Astrocyte of the hippocampus (primary cell): ENCODE measurements at regions not wholly inside any gene's neighbourhood (a gene's known extent, or its start where the extent isn't known, plus 50 kb on each side); places are given as distances from the start of the nearest gene placed in this dataset.
A peak's percentile ranks its signal among the peaks of the same experiment; 100 is the strongest.
"Not testable (repeated sequence)": the region's sequence is repeated elsewhere in the genome, so short reads cannot be mapped to it uniquely, and the experiment has no call there.

ENCODE experiments used
- DNase-seq: peaks from one replicate; pipeline ENCODE4 v3.0.0; 2011; ENCODE audit warnings: low read depth, low spot score

DNA sequence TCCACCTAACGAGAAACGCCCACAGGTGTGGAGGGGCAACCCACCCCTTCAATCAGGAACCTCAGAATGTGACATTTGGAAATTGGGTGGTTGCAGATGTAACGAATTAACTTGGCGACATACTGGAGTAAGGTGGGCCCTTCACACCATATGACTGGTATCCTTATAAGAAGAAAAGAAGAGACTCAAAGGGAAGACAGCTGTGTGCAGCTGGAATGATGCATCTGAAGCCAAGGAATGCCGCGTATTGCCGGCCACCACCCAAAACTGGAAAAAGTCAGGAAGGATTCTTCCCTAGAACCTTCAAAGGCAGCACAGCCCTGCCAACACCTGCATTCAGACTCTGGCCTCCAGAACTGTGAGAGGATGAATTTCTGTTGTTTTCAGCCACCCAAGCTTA, 270.0 kb upstream of the FRG2C start:
- not testable (repeated sequence) for DNase-seq

DNA sequence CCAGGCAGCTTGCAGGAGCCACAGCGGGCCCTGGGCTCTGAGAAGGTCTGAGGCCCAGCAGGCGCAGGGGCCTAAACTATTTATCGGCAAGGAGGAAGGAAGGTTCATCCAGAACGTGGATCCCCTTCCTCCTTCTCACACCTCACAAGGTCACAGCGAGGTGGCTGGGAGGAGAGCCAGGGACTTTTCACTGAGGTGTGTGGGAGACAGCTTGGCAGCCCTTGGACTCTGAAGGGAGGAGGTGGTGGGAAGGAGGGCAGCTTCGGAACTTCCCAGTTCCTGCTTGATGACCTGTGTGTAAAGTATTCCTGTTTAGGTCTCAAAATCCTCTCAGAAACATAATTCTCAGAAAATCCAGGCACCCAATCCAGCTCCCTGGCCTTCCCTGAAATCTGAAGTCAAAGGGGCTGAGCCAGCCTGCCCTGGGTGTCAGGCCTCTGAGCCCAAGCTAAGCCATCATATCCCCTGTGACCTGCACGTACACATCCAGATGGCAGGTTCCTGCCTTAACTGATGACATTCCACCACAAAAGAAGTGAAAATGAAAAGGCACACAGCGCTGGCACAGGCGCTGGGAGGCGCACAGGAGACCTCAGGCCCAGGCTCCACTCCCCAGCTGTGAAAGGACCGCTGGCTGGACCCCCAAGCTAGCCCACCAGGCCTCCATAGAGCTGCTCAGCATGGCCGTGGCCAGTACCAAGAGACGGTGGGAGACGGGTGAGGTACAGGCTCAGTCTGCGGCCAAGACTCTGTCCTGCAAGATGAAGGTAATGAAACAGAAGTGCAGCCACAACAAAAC, 269.4 kb upstream of the FRG2C start:
- DNase-seq: peak; percentile 29

DNA sequence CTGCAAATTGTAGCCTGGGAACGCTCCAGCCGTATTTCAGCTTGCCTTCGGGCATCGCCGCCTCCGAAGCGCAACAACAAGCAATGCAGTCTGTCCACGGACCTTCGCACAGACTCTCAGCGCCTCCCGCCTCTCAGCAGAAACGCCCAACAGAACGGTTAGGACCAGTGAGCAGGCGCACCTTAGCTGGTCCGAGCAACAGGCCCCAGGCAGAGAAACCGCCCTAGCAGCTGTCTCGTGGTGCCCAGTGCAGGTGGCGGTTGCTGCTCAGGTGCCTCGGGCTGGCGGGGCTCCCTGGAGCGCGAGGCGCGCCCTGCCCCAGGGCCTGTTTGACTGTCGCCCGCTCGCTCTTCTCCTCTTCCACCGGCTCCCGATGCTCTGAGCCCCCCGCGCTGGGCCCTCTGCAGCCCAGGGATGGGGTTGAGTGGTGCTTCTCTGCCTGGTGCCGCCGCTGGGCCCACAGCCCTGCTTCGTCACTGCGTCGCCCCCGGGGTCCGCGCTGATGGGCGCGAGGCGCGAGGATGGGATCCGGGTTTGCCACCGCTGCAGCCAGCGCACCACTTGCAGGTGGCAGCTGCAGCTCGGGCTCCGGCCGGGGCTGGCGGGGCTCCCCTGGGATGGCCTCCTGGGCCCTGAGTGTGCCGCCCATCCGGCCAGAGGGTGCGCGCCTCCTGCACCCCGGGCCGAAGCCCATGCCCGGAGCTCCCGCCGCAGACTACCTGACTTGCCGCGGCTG, 268.4 kb upstream of the FRG2C start:
- DNase-seq: peak; percentile 4

DNA sequence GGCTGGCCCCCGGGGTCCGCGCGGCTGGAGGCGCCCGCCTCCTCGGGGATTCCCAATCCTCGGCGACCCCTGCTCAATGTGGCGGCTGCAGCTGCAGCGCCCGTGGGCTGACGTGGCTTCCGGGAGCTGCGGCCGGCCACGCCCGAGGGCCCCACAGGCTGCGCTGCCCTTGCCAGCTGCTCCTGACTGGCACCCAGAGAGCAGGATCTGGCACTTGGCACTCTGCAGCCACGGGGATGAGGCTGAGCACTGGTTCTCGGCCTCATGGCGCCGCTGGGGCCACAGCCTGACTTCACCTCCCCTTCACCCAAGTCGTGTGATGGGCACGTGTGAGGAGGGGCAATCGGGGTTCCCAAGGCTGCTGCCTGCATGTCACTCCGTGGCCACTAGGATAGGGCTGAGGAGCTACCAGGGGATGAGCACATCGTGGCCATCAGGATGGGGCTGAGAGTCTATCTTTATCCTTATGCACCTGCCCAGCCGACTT, 267.8 kb upstream of the FRG2C start:
- DNase-seq: no peak

DNA sequence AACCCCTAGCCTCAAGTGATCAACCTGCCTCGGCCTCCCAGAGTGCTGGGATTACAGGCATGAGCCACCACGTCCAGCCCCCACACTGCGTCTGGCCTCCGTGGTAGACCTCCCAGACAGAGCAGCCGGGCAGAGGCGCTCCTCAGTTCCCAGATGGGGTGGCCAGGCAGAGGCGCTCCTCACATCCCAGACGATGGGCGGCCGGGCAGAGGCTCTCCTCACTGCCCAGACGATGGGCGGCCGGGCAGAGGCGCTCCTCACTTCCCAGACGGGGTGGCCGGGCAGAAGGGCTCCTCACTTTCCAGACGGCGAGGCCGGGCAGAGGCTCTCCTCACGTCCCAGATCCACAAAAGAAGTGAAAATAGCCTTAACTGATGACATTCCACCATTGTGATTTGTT, 266.6 kb upstream of the FRG2C start:
- not testable (repeated sequence) for DNase-seq

DNA sequence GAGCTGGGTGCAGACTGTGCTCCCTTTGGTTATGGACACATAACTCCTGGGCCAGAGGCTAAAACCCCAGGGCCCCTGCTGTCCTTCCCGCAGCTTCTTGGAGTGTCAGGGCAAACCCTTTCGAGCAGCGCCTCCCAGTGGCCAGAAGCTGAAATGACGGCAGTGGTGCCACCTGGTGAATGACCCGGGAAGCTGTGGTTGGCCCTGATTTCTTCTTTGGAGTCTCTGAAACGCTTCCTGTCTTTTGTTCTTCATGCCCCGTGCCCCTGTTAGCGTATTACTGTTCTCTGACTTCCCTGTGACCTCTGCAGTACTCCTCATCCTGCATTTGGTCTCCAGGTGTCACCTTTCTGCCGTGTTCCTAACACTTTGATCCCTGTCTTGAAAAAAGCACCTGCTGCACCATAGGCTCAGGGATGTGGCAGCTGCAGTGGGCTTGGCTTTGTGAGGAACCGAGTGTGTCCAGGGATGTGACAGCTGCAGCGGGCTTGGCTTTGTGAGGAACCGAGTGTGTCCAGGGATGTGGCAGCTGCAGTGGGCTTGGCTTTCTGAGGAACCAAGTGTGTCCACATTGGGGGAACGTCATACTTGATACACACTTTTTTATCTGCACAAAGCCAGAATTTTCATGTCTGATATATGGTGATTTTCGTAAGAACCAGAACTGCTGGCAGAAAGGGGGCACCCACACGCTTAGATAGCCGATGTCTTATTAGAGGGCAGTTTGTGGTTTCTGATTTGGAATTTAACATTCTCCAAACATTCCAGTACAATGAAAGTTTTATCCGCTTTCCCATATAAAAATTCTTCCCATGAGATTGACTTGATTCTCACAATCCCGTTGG, 241.8 kb upstream of the FRG2C start:
- not testable (repeated sequence) for DNase-seq

DNA sequence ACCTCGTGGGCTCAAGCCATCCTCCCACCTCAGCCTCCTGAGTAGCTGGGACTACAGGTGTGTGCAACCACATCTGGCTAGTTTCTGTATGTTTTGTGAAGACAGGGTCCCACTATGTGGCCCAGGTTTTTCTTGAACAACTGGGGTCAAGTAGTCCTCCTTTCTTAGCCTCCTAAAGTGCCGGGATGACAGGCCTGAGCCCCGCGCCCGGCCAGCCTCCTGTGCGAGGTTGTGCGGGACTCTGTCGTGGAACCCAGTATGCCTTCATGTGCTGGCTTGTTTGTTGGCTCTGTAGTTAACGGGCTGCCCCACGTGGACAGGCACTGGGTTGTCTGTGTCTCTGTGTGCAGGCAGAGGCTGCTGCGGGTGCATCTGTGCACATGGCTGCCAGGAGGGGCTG, 238.7 kb upstream of the FRG2C start:
- DNase-seq: not testable (repeated sequence)

DNA sequence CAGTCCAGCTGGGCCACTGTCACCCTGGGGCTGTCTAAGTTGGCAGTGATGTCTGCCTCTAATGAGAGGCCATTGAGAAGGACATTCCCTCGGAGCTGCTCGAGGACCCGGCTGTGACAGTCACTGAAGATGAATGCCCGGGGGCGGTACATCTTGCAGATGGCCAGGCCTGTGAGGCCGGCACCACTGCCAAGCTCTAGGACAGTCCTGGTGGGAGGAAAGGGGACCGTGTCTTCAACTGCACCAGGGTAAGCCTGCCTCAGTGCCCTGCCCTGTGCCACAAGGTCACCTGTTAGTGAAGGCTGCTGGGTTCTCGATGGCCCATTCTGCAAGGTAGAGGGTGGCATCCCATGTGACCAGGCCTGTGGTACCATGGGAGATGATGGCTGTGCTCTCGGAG, 236.6 kb upstream of the FRG2C start:
- not testable (repeated sequence) for DNase-seq

DNA sequence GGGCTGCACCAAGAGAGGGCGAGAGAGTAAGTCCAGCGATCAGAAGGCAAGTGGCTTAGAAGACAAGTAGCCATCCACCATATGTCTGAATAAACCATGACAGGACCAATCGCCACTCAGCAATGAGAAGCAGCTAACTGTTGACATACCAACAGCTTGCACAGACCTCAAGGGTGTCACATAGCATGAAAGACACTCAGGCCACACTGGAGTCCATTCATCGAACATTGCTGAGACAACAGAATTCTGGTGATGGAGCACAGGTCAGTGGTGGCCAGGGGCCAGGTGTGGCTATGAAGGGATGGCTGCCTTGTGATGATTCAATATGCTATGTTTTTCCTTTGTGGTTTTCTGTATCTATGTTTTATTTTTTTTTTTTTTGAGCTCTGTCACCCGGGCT, 236.2 kb upstream of the FRG2C start:
- peak; percentile 51 for DNase-seq

DNA sequence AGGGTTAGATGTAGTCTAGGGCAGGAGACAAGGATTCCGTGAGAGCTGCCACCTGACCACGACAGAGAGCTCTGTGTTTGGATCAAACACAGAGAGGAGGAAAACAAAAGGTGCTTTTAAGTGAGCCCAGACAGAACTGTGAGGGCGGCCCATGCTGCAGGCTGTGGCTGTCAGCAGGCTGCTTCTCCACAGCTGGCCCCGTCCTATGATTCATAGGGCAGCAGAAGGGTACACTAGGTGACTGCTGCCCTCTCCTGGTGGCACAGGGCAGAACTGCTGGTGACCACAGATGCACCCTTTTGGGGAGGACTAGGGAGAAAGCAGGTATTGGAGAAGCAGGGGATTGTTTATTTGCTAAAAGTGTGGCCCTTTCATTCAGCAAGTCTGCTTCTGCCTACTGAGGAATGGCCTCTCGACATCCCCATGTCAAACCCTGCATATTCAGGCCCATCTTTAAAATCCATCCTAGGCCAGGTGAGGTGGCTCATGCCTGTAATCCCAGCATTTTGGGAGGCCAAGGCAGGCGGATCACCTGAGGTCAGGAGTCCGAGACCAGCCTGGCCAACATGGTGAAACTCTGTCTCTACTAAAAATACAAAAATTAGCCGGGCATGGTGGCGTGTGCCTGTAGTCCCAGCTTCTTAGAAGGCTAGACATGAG, 234.4 kb upstream of the FRG2C start:
- peak; percentile 89 for DNase-seq

DNA sequence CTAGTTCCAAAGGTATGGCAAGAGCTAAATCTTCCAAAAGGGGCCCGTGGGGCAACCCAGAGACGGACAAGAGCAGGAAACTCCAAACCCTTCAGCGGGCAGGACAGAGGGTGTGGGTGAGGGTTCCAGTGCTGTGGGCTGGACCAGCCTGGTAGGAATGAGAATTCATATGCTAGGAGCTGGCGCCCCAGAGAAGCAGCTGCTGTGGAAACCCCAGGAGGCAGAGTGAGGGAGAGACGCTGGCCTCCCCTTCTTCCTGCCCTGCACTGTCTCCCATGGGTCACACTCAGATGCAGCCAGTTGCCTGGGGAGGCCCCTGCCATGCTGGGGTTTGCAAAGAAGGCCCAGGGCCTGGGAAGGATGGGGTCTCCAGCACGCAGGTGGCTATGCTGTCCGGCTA, 233.7 kb upstream of the FRG2C start:
- DNase-seq: not testable (repeated sequence)

DNA sequence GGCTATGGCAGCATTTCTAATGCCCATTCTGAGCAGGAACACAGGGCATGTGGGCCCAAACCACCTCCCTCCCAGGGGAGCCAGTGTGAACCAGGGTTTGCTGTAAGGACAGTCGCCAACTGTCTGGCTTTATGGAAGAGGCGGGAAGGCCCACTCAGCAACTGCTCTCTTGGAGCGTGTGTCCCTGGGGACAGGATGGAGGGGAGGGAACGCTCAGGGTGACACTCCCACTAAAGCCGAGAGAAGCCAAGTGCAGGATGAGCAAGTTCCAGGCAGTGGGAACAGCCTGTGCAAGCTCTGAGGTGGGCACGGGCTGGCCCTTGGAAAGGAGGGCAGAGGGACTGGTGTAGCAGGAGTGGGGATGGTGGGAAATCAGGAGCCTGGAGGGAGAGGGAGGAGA, 233.0 kb upstream of the FRG2C start:
- DNase-seq: not testable (repeated sequence)

DNA sequence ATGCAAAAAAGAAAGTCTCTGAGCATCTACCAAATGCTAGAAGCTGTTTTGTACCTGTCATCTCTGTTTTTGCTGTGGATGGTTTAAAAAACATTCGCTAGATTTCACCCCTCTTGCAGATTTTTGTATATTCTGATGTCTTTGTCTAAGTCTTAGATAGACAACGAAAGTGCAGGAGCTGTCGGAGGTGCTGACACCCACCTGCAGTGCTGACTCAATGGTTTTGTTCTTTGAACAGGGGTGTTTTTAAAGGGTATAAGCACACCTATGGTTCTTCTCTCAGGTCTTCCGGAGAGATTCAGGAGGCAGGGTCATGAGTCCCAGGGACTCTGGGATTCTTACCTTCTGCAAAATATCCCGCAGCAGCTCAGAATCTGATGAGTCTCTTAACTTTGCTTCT, 231.7 kb upstream of the FRG2C start:
- not testable (repeated sequence) for DNase-seq

DNA sequence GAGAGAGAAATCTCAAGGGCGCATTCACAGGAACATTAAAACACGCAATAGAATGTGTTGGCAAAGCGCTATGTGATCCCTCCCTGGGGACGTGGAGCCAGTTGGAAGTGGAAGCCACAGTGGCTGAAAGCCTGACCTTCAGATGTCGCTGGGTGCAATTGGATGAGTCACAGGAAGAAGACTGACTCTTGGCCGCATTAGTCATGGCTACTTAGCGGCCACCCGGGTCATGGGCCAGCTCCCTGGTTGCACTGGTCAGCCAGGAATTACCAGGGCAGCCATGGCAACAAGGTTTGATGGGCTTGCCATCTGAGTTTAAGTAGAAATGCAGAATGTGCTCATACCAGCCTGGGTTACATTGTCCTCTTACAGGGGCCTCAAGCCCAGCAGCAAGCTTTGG, 231.2 kb upstream of the FRG2C start:
- peak; percentile 82 for DNase-seq

DNA sequence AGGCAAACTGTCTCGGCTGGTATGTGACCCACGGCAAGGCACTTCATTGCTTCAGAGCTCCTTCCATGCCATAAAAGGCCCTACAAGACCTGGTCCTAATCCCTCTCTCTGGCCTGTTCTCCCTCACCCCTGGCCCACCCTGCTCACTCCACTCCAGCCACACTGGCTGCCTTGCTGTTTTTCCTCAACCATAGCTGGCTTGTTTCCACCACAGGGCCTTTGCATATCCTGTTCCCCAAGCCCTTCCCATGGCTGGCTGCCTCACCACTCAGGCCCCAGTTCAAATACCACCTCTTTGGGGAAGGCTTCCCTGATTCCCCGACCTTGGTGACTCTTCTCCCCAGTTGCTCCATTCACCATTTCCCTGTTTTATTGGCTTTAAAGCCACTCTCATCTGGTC, 230.8 kb upstream of the FRG2C start:
- DNase-seq: not testable (repeated sequence)

DNA sequence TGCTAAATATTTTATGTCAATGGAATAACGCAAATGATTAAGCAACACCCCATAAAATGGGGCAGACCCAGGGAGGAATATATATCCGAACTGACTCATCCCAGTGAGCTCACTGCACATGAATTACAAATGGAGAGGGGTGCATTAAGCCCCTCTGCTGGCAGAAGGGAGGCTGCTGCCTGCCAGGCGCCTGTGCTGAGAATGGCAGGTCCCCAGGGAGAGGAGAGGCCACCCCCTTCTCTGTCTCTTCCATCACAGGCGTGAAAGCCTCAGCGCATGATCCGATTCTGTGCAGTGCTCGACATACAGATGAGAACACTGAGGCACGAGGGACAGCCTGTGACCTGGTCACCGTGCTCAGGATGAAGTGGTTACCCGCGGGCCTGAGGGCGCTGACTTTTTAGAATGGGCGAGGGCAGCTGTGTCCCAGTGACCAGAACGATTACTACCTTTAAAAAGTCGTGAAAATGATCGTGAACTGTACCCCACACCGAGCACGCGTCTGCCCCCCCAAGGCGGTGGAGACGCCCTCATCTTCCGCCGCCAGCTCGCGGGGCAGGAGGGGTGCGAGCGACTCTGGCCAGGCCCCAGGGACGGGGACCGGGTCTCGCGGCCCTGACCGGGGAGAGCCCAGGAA, 229.7 kb upstream of the FRG2C start:
- peak; percentile 75 for DNase-seq

DNA sequence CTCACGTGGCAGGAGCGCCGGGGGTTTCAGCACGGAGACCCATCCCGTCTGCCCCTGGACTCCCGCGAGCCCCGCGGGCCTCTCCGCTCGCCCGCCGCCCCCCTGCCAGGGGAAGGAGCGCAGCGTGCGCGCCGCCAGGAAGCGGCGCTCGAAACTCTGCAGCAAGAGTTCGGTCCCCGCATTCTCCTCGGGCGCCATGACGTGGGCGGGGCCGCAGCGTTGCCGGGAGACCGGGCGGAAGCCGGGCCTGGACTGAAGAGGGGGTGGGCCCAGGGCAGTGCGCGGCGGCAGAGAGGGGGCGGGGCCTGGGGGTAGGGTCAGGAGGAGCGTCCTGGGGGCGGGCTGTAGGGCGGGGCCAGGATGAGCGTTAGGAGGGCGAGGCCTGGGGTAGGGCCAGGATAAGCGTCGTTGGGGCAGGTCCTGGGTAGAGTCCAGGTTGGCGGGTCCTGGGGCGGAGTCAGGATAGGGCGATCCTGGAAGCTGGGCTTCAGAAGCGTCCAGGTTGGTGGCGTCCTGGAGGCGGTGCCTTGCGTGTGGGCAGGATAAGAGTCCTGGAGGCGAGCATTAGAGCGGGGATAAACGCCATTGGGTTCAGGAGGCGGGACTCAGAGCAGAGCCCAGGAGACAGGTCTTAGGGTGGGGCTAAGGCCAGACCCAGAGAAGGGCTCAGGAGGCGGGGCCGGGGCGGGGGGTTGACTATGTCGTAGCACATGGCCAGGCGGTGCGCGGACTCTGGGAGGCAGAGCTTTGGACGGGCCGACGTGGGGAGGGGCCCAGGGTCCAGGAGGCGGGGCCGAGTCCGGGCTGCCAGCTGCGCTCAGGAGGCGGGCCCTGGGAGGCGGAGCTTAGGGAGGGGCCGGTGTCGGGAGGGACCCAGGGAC, 229.0 kb upstream of the FRG2C start:
- peak; percentile 99 for DNase-seq

DNA sequence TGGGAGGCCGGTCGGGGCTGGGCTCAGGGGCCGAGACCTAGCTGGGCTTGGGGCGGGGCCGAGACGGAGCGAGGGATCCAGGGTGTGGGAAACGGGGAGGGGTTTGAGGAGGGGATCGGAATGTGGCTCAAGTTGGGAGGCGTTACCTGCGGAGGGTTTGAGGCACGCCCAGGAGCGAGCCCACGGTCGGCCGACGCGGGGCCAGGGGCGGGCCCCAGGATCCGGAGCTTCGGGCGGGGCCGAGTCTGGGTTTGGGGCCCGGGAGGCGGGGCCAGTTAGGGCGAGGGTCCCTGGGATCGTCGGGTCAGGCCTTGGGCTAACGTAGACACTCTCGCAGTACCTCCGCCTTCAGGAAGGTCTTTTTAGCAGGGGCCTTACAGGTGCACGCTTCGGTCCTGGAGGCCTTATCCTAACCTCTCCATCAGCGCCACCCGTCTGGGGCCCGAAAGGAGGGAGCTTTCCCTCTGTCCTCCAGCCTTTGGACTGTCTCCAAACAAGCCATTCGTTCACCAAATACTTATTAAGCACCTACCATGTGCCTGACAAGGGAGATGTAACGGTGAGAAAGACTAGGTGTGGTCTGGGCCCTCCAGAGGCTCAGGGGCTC, 228.2 kb upstream of the FRG2C start:
- not testable (repeated sequence) for DNase-seq

DNA sequence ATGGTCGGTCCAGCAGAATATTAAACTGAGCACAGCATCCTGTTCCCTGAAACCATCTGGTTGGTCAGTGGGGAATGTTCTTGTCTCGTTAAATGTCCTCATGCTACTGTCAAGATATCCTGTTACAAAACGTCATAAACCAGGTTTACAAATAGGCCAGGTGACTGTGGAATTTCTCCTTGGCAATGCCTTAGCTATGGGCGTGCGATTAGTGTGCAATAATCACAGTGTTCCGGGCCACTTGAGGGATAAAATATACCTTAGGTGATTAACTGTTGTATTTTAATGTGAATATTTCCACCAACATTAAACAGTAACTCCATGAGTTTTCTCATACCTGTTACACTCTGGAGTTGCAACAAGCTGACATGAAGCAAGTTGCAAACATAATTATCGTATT, 223.1 kb upstream of the FRG2C start:
- DNase-seq: not testable (repeated sequence)
